Panc1 (cell line): ENCODE measurements at regions not wholly inside any gene's neighbourhood (a gene's known extent, or its start where the extent isn't known, plus 50 kb on each side); places are given as distances from the start of the nearest gene placed in this dataset.

Experiments
- ATAC-seq: fragments of 200-7000 bp; cut with Tn5 transposase; 2 replicates; pipeline ENCODE4 v1.9.1; 2020; ENCODE audit warnings: mild to moderate bottlenecking, moderate library complexity
- BruUV-seq: library from RNA; stranded (reverse); fragments of 400-500 nt; replicated peaks from 2 replicates; lab custom pipeline; 2021; lab: Mats Ljungman, UMichigan
- CTCF ChIA-PET: fragments of 300-600 bp; sonication (Branson Sonifier 250); formaldehyde crosslinking; loops from one replicate; lab custom pipeline; 2022; ENCODE audit warnings: antibody characterized with exemption; lab: Charles Lee
- POLR2A ChIA-PET: fragments of 300-600 bp; sonication (Branson Sonifier 250); formaldehyde crosslinking; loops from one replicate; lab custom pipeline; 2022; ENCODE audit warnings: antibody characterized with exemption; lab: Charles Lee
- DNase-seq: peaks from one replicate; pipeline ENCODE4 v3.0.0-alpha.2; 2010; ENCODE audit warnings: low read depth, low spot score
- H3K27ac ChIP-seq: 2 replicates; pipeline ENCODE4 v1.5.1; 2011; ENCODE audit warnings: mild to moderate bottlenecking, low read length, inconsistent platforms
- H3K27me3 ChIP-seq: fragments of 200-500 bp; sonication (Bioruptor generic); 2 replicates; pipeline ENCODE4 v1.6.0; 2014; ENCODE audit warnings: low read length, inconsistent platforms; ENCODE audit not compliant: control insufficient read depth, insufficient read depth
- H3K36me3 ChIP-seq: fragments of 200-500 bp; sonication (Bioruptor generic); 2 replicates; pipeline ENCODE4 v1.5.1; 2014; ENCODE audit warnings: inconsistent platforms, mild to moderate bottlenecking, low read length, moderate library complexity; ENCODE audit not compliant: control insufficient read depth, insufficient read depth
- H3K4me1 ChIP-seq: 2 replicates; pipeline ENCODE4 v1.5.1; 2011; ENCODE audit warnings: inconsistent platforms, mild to moderate bottlenecking, low read length, moderate library complexity; ENCODE audit not compliant: control insufficient read depth, insufficient read depth
- H3K4me3 ChIP-seq, 2 experiments: 2 replicates each; pipeline ENCODE4 v1.5.1; 2011 to 2012; ENCODE audit warnings: low read depth in 2 of 2, low read length in 2 of 2, mild to moderate bottlenecking in 2 of 2, inconsistent platforms in 1 of 2, moderate library complexity in 1 of 2
- H3K9me3 ChIP-seq: fragments of 200-500 bp; sonication (Bioruptor generic); 2 replicates; pipeline ENCODE4 v1.5.1; 2014; ENCODE audit warnings: low read depth, mild to moderate bottlenecking, inconsistent platforms, low read length, moderate library complexity; ENCODE audit not compliant: control insufficient read depth, insufficient read depth
- CTCF ChIP-seq: fragments of 450-650 bp; IDR thresholded peaks from 2 replicates; pipeline ENCODE4 v1.5.1; 2017; ENCODE audit warnings: mild to moderate bottlenecking
- POLR2AphosphoS5 ChIP-seq: IDR thresholded peaks from 2 replicates; pipeline ENCODE4 v1.6.1; 2012; ENCODE audit warnings: mild to moderate bottlenecking, low read depth, low read length, moderate library complexity
- REST ChIP-seq, 2 experiments: IDR thresholded peaks; 2 replicates each; pipeline ENCODE4 v1.6.1; 2011 to 2012; ENCODE audit warnings: low read depth in 2 of 2, control low read depth in 1 of 2, low read length in 1 of 2, mild to moderate bottlenecking in 1 of 2, moderate library complexity in 1 of 2; ENCODE audit not compliant: insufficient read depth in 1 of 2
- SIN3A ChIP-seq: IDR thresholded peaks from 2 replicates; pipeline ENCODE4 v1.6.1; 2012; ENCODE audit warnings: low read depth, mild to moderate bottlenecking, low read length, moderate library complexity, borderline replicate concordance; ENCODE audit not compliant: insufficient read depth
- TCF7L2 ChIP-seq: IDR thresholded peaks from 2 replicates; pipeline ENCODE4 v1.6.1; 2011; ENCODE audit warnings: mild to moderate bottlenecking, low read depth, low read length, inconsistent platforms
- in situ Hi-C: cut with HindIII; loops from 2 replicates; pipeline ENCODE4 v1.10.0; 2016; ENCODE audit warnings: low sequenced_read_pairs, low pct_unique_long_range_greater_than_20kb
- intact Hi-C: fragments of 100-400 bp; cut with micrococcal nuclease; formaldehyde crosslinking; loops from one replicate; pipeline ENCODE4 v1.10.0; 2022; ENCODE audit not compliant: unreplicated experiment

- Histone ChIP-seq H3K27ac (no peak overlapping the region), H3K36me3 (no peaks in the 10 kb centered on the region), H3K27me3 (no peaks in the 10 kb centered on the region), H3K9me3 (no peaks in the 10 kb centered on the region), H3K4me3 (no peak overlapping the region), H3K4me1 (no peaks in the 10 kb centered on the region)
- ChIA-PET CTCF (no interaction called here), POLR2A (interaction anchor here (0.7 kb wide), 1 partner anchor 302 kb away, joined by 3 read pairs; no protein-coding TSS in a partner anchor)
- no TSS peak for BruUV-seq
- no peak for TF ChIP-seq POLR2AphosphoS5
- TF ChIP-seq TCF7L2, result no peak
- TF ChIP-seq SIN3A, result no peak
- no peak for TF ChIP-seq REST (IDR thresholded peaks at IDR 0.05; ENCODE audit: insufficient read depth in 1 of 2, low read depth in 2 of 2, low read length in 1 of 2)
- no peak for TF ChIP-seq CTCF
- in situ Hi-C loops, result no loop called here
- ATAC-seq (no peak), DNase-seq (no peak)
- intact Hi-C loops, result no loop called here
Measured at GRCh38 chr2:195049372-195050031, 607.5 kb upstream of the SLC39A10 start.

GRCh38 chr2:195047955-195048354 lies 609.1 kb upstream of the SLC39A10 start:
- ATAC-seq, result no peak
- intact Hi-C loops, result no loop called here
- in situ Hi-C loops, result no loop called here
- no peaks in the 10 kb centered on the region for H3K27me3 ChIP-seq
- H3K4me1 ChIP-seq, result no peaks in the 10 kb centered on the region
- POLR2A ChIA-PET, result no interaction called here
- no peaks in the 10 kb centered on the region for H3K9me3 ChIP-seq
- no peak overlapping the region for H3K4me3 ChIP-seq
- no peak overlapping the region for H3K27ac ChIP-seq
- no peak for DNase-seq
- no peak for TF ChIP-seq REST (IDR thresholded peaks at IDR 0.05; ENCODE audit: insufficient read depth in 1 of 2, low read depth in 2 of 2, low read length in 1 of 2)
- no peak for TF ChIP-seq TCF7L2
- no peak for TF ChIP-seq POLR2AphosphoS5
- no peak for TF ChIP-seq SIN3A
- no peak for TF ChIP-seq CTCF
- no TSS peak for BruUV-seq
- CTCF ChIA-PET, result no interaction called here
- no peaks in the 10 kb centered on the region for H3K36me3 ChIP-seq
